Glutamatergic neuron (in vitro differentiated cells): ENCODE measurements at regions not wholly inside any gene's neighbourhood (a gene's known extent, or its start where the extent isn't known, plus 50 kb on each side); places are given as distances from the start of the nearest gene placed in this dataset.

Experiments
- DNase-seq: peaks from one replicate; pipeline ENCODE4 v3.0.0; 2022
- H3K27ac Mint-ChIP-seq: one replicate; pipeline ENCODE4 v1.8.0; 2020; ENCODE audit warnings: mild to moderate bottlenecking, mixed read lengths, inconsistent platforms; ENCODE audit not compliant: unreplicated experiment
- H3K27me3 Mint-ChIP-seq: one replicate; pipeline ENCODE4 v1.8.0; 2020; ENCODE audit warnings: mild to moderate bottlenecking, moderate library complexity, mixed read lengths, inconsistent platforms; ENCODE audit not compliant: unreplicated experiment
- H3K36me3 Mint-ChIP-seq: one replicate; pipeline ENCODE4 v1.8.0; 2020; ENCODE audit warnings: mild to moderate bottlenecking, mixed read lengths, inconsistent platforms; ENCODE audit not compliant: unreplicated experiment
- H3K4me1 Mint-ChIP-seq: one replicate; pipeline ENCODE4 v1.8.0; 2020; ENCODE audit warnings: mild to moderate bottlenecking, low read depth, mixed read lengths, inconsistent platforms; ENCODE audit not compliant: unreplicated experiment
- H3K4me3 Mint-ChIP-seq: one replicate; pipeline ENCODE4 v1.8.0; 2020; ENCODE audit warnings: mild to moderate bottlenecking, mixed read lengths, inconsistent platforms; ENCODE audit not compliant: unreplicated experiment
- H3K9me3 Mint-ChIP-seq: one replicate; pipeline ENCODE4 v1.8.0; 2020; ENCODE audit warnings: mild to moderate bottlenecking, moderate library complexity, mixed read lengths, inconsistent platforms; ENCODE audit not compliant: unreplicated experiment
- CTCF ChIP-seq: fragments of 200-600 bp; sonication (generic); IDR thresholded peaks from one replicate; pipeline ENCODE4 v1.5.0; 2021; ENCODE audit not compliant: partially characterized antibody, unreplicated experiment

DNA sequence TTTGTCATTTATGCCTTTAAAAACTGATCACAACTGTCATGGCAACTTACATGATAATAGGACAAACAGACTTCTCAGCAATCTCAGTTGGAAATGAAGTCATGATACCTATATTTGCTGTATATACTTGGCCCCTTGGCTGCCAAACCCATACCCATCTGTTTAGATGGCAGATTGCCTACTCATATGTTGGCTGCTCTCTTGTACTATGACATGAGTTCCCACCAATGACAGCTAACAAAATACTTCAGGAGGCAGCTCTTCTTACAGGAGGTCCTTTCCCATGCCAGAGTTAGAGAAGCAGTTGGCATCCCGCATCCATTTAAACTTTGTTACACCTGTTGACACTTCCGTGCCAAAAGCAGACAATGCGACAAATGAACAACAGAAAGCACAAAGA is 603.1 kb upstream of the ADGRL2 start:
- no peak for DNase-seq
- H3K36me3 Mint-ChIP-seq, result no peaks in the 10 kb centered on the region

DNA sequence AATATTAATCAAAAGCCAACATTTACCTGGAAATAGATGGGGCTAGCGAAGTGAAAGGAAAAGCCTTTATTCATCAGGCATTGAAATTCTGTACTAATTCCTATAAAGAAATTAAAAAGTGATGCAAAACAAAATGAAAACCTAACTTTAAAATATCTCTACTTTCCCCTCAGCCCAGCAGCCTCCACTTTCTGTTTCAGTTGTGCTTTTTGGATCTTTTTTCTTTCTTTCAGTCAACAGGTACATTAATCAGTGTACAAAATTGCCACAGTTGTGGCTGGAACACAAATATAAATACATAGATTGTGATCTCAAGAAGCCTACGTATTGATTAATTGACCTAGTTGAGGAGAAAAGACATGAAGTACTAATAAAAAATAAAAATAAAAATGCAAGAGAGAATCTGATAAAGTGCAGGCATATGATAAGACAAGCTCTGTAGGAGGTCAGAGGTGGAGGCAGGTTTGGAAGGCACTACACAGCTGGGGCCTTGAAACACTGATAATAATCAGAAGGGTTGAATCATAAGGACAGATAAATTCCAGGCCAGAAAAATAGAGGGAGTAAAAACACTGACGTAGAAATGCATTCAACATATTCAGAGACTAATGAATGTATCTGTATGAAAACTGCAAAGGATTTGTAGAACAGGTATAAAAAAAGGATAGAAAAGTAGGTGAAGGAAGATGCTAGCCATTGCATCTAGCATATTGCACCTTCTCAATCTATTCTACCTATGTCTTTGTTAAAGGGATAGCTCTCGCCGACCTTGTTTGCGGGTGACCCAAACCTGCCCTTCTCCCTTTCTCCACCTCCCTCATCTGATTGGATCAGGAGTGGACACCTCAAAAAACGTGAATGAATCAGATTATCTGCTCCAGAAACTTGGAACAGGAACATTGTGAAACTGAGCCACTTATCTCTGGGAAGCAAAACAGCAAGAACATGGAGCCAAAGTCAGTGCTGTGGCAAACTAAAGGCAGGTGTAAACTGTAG is 607.8 kb upstream of the ADGRL2 start:
- H3K27me3 Mint-ChIP-seq, result no peaks in the 10 kb centered on the region

More for the DNA sequence above, 603.1 kb upstream of the ADGRL2 start:
- TF ChIP-seq CTCF, result no peak
- H3K4me1 Mint-ChIP-seq, result no peaks in the 10 kb centered on the region
- H3K27ac Mint-ChIP-seq, result no peak overlapping the region
- no peak overlapping the region for H3K4me3 Mint-ChIP-seq
- no peaks in the 10 kb centered on the region for H3K9me3 Mint-ChIP-seq
- no peaks in the 10 kb centered on the region for H3K27me3 Mint-ChIP-seq

GRCh38 chr1:81190003-81190402 is 610.7 kb upstream of the ADGRL2 start:
- no peaks in the 10 kb centered on the region for H3K36me3 Mint-ChIP-seq
- no peak for TF ChIP-seq CTCF
- peaks cover 2% of the 10 kb centered on the region for H3K9me3 Mint-ChIP-seq
- no peak overlapping the region for H3K4me3 Mint-ChIP-seq
- no peaks in the 10 kb centered on the region for H3K27me3 Mint-ChIP-seq
- H3K4me1 Mint-ChIP-seq, result no peaks in the 10 kb centered on the region
- H3K27ac Mint-ChIP-seq, result no peak overlapping the region
- no peak for DNase-seq

More for the DNA sequence above, 607.8 kb upstream of the ADGRL2 start:
- no peaks in the 10 kb centered on the region for H3K4me1 Mint-ChIP-seq
- H3K9me3 Mint-ChIP-seq, result peaks cover 2% of the 10 kb centered on the region
- H3K4me3 Mint-ChIP-seq, result no peak overlapping the region
- H3K27ac Mint-ChIP-seq, result no peak overlapping the region
- no peak for TF ChIP-seq CTCF
- H3K36me3 Mint-ChIP-seq, result no peaks in the 10 kb centered on the region
- DNase-seq, result no peak

DNA sequence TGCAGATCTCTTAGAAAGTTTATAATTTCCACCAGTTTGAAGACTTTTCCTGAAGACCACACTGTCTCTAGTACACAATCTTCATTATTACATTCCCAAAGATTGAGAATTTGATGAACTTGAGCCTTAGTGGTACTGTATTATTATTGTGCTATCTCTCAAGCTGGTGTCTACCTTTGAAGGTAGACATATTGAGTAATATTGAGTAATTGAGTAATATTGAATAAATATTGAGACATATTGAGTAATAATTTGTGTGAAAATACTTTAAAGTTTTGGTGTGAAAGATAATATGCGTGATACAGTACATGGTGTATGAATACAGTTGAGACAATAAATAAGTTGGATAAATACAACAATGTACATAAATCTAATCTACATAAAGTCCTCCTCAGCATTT is 613.1 kb upstream of the ADGRL2 start:
- no peak for DNase-seq
- H3K4me1 Mint-ChIP-seq, result no peaks in the 10 kb centered on the region
- H3K27me3 Mint-ChIP-seq, result no peaks in the 10 kb centered on the region
- no peaks in the 10 kb centered on the region for H3K36me3 Mint-ChIP-seq
- H3K9me3 Mint-ChIP-seq, result peaks cover 2% of the 10 kb centered on the region
- H3K27ac Mint-ChIP-seq, result no peak overlapping the region
- H3K4me3 Mint-ChIP-seq, result no peak overlapping the region
- no peak for TF ChIP-seq CTCF

GRCh38 chr1:81186261-81186660 is 614.5 kb upstream of the ADGRL2 start:
- no peak for TF ChIP-seq CTCF
- DNase-seq, result no peak
- Mint-ChIP-seq H3K27me3 (no peaks in the 10 kb centered on the region), H3K36me3 (no peaks in the 10 kb centered on the region), H3K9me3 (peaks cover 2% of the 10 kb centered on the region), H3K4me3 (no peak overlapping the region), H3K27ac (no peak overlapping the region), H3K4me1 (no peaks in the 10 kb centered on the region)
